PC-3 (cell line): ENCODE measurements at regions not wholly inside any gene's neighbourhood (a gene's known extent, or its start where the extent isn't known, plus 50 kb on each side); places are given as distances from the start of the nearest gene placed in this dataset.

Experiments
- ATAC-seq: fragments of 200-7000 bp; cut with Tn5 transposase; 2 replicates; pipeline ENCODE4 v1.9.1; 2020; ENCODE audit warnings: mild to moderate bottlenecking, moderate library complexity
- BruUV-seq: library from RNA; stranded (reverse); fragments of 400-500 nt; replicated peaks from 2 replicates; lab custom pipeline; 2021; lab: Mats Ljungman, UMichigan
- CTCF ChIA-PET: fragments of 300-600 bp; sonication (Branson Sonifier 250); formaldehyde crosslinking; loops from one replicate; lab custom pipeline; 2022; ENCODE audit warnings: antibody characterized with exemption; lab: Charles Lee
- POLR2A ChIA-PET: fragments of 300-600 bp; sonication (Branson Sonifier 250); formaldehyde crosslinking; loops from one replicate; lab custom pipeline; 2022; ENCODE audit warnings: antibody characterized with exemption; ENCODE audit not compliant: unreplicated experiment; lab: Charles Lee
- DNase-seq: peaks from one replicate; pipeline ENCODE4 v3.0.0-alpha.2; 2015
- H2AFZ ChIP-seq: fragments of 300-600 bp; sonication (generic); 2 replicates; pipeline ENCODE4 v1.6.0; 2016; ENCODE audit warnings: antibody characterized with exemption, low read length
- H3F3A ChIP-seq: fragments of 300-600 bp; sonication (generic); one replicate; pipeline ENCODE4 v1.6.0; 2017; ENCODE audit warnings: antibody characterized with exemption, low read length, control low read depth, mild to moderate bottlenecking; ENCODE audit not compliant: unreplicated experiment
- H3K27ac ChIP-seq: fragments of 300-600 bp; sonication (generic); 2 replicates; pipeline ENCODE4 v1.5.1; 2016; ENCODE audit warnings: mild to moderate bottlenecking, low read length
- H3K27me3 ChIP-seq: fragments of 300-600 bp; sonication (generic); 2 replicates; pipeline ENCODE4 v1.6.1; 2016; ENCODE audit warnings: low read length, mixed read lengths
- H3K36me3 ChIP-seq: fragments of 300-600 bp; sonication (generic); 2 replicates; pipeline ENCODE4 v1.6.1; 2016; ENCODE audit warnings: low read depth, mixed run types, low read length, mixed read lengths
- H3K4me1 ChIP-seq: fragments of 300-600 bp; sonication (generic); 2 replicates; pipeline ENCODE4 v1.5.1; 2016; ENCODE audit warnings: low read length; ENCODE audit not compliant: insufficient read depth
- H3K4me2 ChIP-seq: fragments of 300-600 bp; sonication (generic); 2 replicates; pipeline ENCODE4 v1.6.0; 2016; ENCODE audit warnings: low read length
- H3K4me3 ChIP-seq: fragments of 300-600 bp; sonication (generic); 2 replicates; pipeline ENCODE4 v1.5.1; 2016; ENCODE audit warnings: mild to moderate bottlenecking, low read length, mixed read lengths
- H3K79me2 ChIP-seq: fragments of 300-600 bp; sonication (generic); 2 replicates; pipeline ENCODE4 v1.6.1; 2017; ENCODE audit warnings: low read length, mixed read lengths
- H3K9ac ChIP-seq: fragments of 300-600 bp; sonication (generic); 2 replicates; pipeline ENCODE4 v1.6.0; 2016; ENCODE audit warnings: mild to moderate bottlenecking, low read length
- H3K9me2 ChIP-seq: fragments of 300-600 bp; sonication (generic); replicated peaks from 2 replicates; pipeline ENCODE4 v1.6.1; 2016; ENCODE audit warnings: mixed run types, low read length, mixed read lengths
- H3K9me3 ChIP-seq: fragments of 300-600 bp; sonication (generic); 2 replicates; pipeline ENCODE4 v1.6.1; 2016; ENCODE audit warnings: low read length, mixed read lengths
- H4K20me1 ChIP-seq: fragments of 300-600 bp; sonication (generic); 2 replicates; pipeline ENCODE4 v1.6.1; 2016; ENCODE audit warnings: low read length, mixed read lengths
- EZH2 ChIP-seq: fragments of 300-600 bp; sonication (generic); IDR thresholded peaks from one replicate; pipeline ENCODE4 v1.6.1; 2017; ENCODE audit warnings: antibody characterized with exemption, mild to moderate bottlenecking, low read length; ENCODE audit not compliant: unreplicated experiment
- EZH2phosphoT487 ChIP-seq: fragments of 300-600 bp; sonication (generic); IDR thresholded peaks from 2 replicates; pipeline ENCODE4 v1.6.1; 2018; ENCODE audit warnings: mild to moderate bottlenecking, antibody characterized with exemption, low read length, borderline replicate concordance
- intact Hi-C: fragments of 100-400 bp; cut with micrococcal nuclease; formaldehyde crosslinking; loops from 2 replicates; pipeline ENCODE4 v1.9.0; 2023
- TF ChIP-seq, protein P1 (sequence below): fragments of 300-600 bp; sonication (generic); conservative IDR thresholded peaks from 2 replicates; pipeline ENCODE4 v1.5.1; 2017; ENCODE audit warnings: antibody characterized with exemption, low read depth, mild to moderate bottlenecking, low read length

GRCh38 chr5:171528865-171529614 is 109.6 kb downstream of the FGF18 start:
- CTCF ChIA-PET: no interaction called here
- no peak for ATAC-seq
- no TSS peak for BruUV-seq
- no peaks in the 10 kb centered on the region for H3K9me3 ChIP-seq
- no peak overlapping the region for H3K4me2 ChIP-seq
- no peak overlapping the region for H3K27ac ChIP-seq
- POLR2A ChIA-PET: no interaction called here
- H3K27me3 ChIP-seq: no peaks in the 10 kb centered on the region; the same call in 1 of the 2 replicates
- H2AFZ ChIP-seq: no peak overlapping the region; the same call in 1 of the 2 replicates
- no peaks in the 10 kb centered on the region for H3K9me2 ChIP-seq
- TF ChIP-seq, protein P1, sequence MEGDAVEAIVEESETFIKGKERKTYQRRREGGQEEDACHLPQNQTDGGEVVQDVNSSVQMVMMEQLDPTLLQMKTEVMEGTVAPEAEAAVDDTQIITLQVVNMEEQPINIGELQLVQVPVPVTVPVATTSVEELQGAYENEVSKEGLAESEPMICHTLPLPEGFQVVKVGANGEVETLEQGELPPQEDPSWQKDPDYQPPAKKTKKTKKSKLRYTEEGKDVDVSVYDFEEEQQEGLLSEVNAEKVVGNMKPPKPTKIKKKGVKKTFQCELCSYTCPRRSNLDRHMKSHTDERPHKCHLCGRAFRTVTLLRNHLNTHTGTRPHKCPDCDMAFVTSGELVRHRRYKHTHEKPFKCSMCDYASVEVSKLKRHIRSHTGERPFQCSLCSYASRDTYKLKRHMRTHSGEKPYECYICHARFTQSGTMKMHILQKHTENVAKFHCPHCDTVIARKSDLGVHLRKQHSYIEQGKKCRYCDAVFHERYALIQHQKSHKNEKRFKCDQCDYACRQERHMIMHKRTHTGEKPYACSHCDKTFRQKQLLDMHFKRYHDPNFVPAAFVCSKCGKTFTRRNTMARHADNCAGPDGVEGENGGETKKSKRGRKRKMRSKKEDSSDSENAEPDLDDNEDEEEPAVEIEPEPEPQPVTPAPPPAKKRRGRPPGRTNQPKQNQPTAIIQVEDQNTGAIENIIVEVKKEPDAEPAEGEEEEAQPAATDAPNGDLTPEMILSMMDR: no peak
- TF ChIP-seq EZH2 (no peak), EZH2phosphoT487 (no peak)
- H4K20me1 ChIP-seq: no peaks in the 10 kb centered on the region
- no peak for DNase-seq
- H3F3A ChIP-seq: no peaks in the 10 kb centered on the region
- peaks cover 5% of the 10 kb centered on the region; the same call in 1 of the 2 replicates for H3K4me1 ChIP-seq
- intact Hi-C loops: no loop called here
- no peaks in the 10 kb centered on the region for H3K36me3 ChIP-seq
- no peak overlapping the region for H3K4me3 ChIP-seq
- H3K79me2 ChIP-seq: no peaks in the 10 kb centered on the region
- no peak overlapping the region for H3K9ac ChIP-seq

DNA sequence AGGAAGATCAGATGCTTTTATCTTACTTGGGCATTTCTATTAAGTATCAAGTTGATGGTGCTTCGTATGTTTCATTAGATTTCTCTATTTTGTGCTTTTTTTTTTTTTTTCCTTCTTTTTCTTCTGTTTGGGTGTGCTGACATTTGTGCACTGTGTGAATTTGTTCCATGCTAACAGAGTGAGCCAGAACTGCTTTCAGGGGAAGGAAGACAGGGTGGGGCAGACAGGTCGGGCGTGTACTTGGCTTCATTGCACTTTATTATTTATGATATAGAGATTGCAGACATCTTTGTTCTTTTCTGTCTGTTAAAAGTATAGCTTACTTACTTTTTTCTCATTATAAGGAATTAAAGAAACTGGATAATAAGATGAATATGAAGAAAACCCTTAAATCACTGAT is 112.2 kb downstream of the FGF18 start:
- POLR2A ChIA-PET: no interaction called here
- Histone ChIP-seq H3F3A (no peaks in the 10 kb centered on the region), H3K9ac (no peak overlapping the region), H3K9me3 (no peaks in the 10 kb centered on the region), H3K4me2 (no peak overlapping the region), H3K36me3 (no peaks in the 10 kb centered on the region), H3K4me1 (peaks cover 9% of the 10 kb centered on the region; the same call in 1 of the 2 replicates), H3K27ac (no peak overlapping the region), H3K27me3 (no peaks in the 10 kb centered on the region; the same call in 1 of the 2 replicates), H2AFZ (no peak overlapping the region), H3K9me2 (no peaks in the 10 kb centered on the region), H3K79me2 (no peaks in the 10 kb centered on the region), H3K4me3 (no peak overlapping the region), H4K20me1 (no peaks in the 10 kb centered on the region)
- no peak for DNase-seq
- intact Hi-C loops: no loop called here
- TF ChIP-seq EZH2phosphoT487: no peak
- TF ChIP-seq, protein P1: no peak
- CTCF ChIA-PET: no interaction called here
- no TSS peak for BruUV-seq
- no peak for ATAC-seq

DNA sequence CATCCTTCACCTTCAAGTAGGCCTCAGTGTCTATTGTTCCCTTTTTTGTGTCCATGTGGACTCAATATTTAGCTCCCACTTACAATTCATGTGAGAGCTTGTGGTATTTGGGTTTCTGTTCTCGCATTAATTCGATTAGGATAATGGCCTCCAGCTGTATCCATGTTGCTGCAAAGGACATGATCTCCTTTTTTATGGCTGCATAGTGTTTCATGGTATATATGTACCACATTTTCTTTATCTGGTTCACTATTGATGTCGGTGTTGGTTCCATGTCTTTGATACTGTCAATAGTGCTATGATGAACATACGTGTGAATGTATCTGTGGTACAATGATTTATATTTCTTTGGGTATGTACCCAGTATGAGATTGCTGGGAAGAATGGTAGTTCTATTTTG is 113.7 kb downstream of the FGF18 start:
- H3K9me3 ChIP-seq: no peaks in the 10 kb centered on the region
- no peaks in the 10 kb centered on the region for H3K79me2 ChIP-seq
- no peak overlapping the region for H3K9ac ChIP-seq
- DNase-seq (no peak), ATAC-seq (no peak)
- POLR2A ChIA-PET: no interaction called here
- H3K4me3 ChIP-seq: no peak overlapping the region
- H3K4me1 ChIP-seq: peaks cover 9% of the 10 kb centered on the region; the same call in 1 of the 2 replicates
- no peak overlapping the region for H3K4me2 ChIP-seq
- H3K36me3 ChIP-seq: no peaks in the 10 kb centered on the region
- TF ChIP-seq, protein P1: no peak
- TF ChIP-seq EZH2: no peak
- H4K20me1 ChIP-seq: no peaks in the 10 kb centered on the region
- H2AFZ ChIP-seq: no peak overlapping the region
- H3K27me3 ChIP-seq: peaks cover 6% of the 10 kb centered on the region; the same call in 1 of the 2 replicates
- H3K9me2 ChIP-seq: no peaks in the 10 kb centered on the region
- intact Hi-C loops: no loop called here
- H3F3A ChIP-seq: no peaks in the 10 kb centered on the region
- H3K27ac ChIP-seq: no peak overlapping the region
- no TSS peak for BruUV-seq
- CTCF ChIA-PET: no interaction called here
